H1 (cell line): ENCODE measurements at regions not wholly inside any gene's neighbourhood (a gene's known extent, or its start where the extent isn't known, plus 50 kb on each side); places are given as distances from the start of the nearest gene placed in this dataset.

Source experiments
- TF ChIP-seq, protein P1 (sequence below): fragments of 300-600 bp; sonication (generic); IDR thresholded peaks from 2 replicates; pipeline ENCODE4 v1.7.1; 2012; ENCODE audit warnings: low read length, moderate library complexity, mild to moderate bottlenecking, inconsistent platforms; ENCODE audit not compliant: insufficient replicate concordance

DNA sequence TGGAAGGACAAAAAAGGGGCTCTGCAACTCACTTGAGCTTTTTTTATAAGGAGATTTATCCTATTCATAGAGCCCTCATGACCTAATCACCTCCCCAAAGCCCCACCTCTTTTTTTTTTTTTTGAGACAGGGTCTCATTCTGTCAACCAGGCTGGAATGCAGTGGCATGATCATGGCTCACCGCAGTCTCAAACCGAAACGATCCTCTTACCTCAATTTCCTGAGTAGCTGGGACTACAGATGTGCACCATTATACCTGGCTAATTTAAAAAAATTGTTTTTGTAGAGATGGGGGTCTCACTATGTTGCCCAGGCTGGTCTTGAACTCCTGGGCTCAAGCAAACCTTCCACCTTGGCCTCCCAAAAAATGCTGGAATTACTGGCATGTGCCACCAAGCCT is 61.6 kb upstream of the PDGFRA start (continued):
- TF ChIP-seq, protein P1, sequence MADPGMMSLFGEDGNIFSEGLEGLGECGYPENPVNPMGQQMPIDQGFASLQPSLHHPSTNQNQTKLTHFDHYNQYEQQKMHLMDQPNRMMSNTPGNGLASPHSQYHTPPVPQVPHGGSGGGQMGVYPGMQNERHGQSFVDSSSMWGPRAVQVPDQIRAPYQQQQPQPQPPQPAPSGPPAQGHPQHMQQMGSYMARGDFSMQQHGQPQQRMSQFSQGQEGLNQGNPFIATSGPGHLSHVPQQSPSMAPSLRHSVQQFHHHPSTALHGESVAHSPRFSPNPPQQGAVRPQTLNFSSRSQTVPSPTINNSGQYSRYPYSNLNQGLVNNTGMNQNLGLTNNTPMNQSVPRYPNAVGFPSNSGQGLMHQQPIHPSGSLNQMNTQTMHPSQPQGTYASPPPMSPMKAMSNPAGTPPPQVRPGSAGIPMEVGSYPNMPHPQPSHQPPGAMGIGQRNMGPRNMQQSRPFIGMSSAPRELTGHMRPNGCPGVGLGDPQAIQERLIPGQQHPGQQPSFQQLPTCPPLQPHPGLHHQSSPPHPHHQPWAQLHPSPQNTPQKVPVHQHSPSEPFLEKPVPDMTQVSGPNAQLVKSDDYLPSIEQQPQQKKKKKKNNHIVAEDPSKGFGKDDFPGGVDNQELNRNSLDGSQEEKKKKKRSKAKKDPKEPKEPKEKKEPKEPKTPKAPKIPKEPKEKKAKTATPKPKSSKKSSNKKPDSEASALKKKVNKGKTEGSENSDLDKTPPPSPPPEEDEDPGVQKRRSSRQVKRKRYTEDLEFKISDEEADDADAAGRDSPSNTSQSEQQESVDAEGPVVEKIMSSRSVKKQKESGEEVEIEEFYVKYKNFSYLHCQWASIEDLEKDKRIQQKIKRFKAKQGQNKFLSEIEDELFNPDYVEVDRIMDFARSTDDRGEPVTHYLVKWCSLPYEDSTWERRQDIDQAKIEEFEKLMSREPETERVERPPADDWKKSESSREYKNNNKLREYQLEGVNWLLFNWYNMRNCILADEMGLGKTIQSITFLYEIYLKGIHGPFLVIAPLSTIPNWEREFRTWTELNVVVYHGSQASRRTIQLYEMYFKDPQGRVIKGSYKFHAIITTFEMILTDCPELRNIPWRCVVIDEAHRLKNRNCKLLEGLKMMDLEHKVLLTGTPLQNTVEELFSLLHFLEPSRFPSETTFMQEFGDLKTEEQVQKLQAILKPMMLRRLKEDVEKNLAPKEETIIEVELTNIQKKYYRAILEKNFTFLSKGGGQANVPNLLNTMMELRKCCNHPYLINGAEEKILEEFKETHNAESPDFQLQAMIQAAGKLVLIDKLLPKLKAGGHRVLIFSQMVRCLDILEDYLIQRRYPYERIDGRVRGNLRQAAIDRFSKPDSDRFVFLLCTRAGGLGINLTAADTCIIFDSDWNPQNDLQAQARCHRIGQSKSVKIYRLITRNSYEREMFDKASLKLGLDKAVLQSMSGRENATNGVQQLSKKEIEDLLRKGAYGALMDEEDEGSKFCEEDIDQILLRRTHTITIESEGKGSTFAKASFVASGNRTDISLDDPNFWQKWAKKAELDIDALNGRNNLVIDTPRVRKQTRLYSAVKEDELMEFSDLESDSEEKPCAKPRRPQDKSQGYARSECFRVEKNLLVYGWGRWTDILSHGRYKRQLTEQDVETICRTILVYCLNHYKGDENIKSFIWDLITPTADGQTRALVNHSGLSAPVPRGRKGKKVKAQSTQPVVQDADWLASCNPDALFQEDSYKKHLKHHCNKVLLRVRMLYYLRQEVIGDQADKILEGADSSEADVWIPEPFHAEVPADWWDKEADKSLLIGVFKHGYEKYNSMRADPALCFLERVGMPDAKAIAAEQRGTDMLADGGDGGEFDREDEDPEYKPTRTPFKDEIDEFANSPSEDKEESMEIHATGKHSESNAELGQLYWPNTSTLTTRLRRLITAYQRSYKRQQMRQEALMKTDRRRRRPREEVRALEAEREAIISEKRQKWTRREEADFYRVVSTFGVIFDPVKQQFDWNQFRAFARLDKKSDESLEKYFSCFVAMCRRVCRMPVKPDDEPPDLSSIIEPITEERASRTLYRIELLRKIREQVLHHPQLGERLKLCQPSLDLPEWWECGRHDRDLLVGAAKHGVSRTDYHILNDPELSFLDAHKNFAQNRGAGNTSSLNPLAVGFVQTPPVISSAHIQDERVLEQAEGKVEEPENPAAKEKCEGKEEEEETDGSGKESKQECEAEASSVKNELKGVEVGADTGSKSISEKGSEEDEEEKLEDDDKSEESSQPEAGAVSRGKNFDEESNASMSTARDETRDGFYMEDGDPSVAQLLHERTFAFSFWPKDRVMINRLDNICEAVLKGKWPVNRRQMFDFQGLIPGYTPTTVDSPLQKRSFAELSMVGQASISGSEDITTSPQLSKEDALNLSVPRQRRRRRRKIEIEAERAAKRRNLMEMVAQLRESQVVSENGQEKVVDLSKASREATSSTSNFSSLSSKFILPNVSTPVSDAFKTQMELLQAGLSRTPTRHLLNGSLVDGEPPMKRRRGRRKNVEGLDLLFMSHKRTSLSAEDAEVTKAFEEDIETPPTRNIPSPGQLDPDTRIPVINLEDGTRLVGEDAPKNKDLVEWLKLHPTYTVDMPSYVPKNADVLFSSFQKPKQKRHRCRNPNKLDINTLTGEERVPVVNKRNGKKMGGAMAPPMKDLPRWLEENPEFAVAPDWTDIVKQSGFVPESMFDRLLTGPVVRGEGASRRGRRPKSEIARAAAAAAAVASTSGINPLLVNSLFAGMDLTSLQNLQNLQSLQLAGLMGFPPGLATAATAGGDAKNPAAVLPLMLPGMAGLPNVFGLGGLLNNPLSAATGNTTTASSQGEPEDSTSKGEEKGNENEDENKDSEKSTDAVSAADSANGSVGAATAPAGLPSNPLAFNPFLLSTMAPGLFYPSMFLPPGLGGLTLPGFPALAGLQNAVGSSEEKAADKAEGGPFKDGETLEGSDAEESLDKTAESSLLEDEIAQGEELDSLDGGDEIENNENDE = no peak
